Keratinocyte (primary cell): ENCODE measurements at regions not wholly inside any gene's neighbourhood (a gene's known extent, or its start where the extent isn't known, plus 50 kb on each side); places are given as distances from the start of the nearest gene placed in this dataset.

Experiments
- DNase-seq: peaks from one replicate; pipeline ENCODE4 v3.0.0-alpha.2; 2011; ENCODE audit warnings: low read depth, missing footprints, low spot score
- FAIRE-seq: peaks from 2 replicates; lab custom pipeline; 2011; peaks lifted over from hg19 to GRCh38; lab: Jason Lieb, UNC
- H2AFZ ChIP-seq: 2 replicates; pipeline ENCODE4 v1.6.0; 2012; ENCODE audit warnings: low read length, control low read depth, inconsistent platforms; ENCODE audit not compliant: control insufficient read depth
- H3K27ac ChIP-seq: 2 replicates; pipeline ENCODE4 v1.5.1; 2011; ENCODE audit warnings: low read length; ENCODE audit not compliant: control insufficient read depth, insufficient read depth
- H3K27me3 ChIP-seq: 3 replicates; pipeline ENCODE4 v1.6.0; 2011; ENCODE audit warnings: low read length; ENCODE audit not compliant: control insufficient read depth, insufficient read depth; ENCODE audit errors: extremely low read depth
- H3K36me3 ChIP-seq, 2 experiments: 2 replicates in 1 of 2; 3 replicates in 1 of 2; pipeline ENCODE4 v1.5.1; 2011; ENCODE audit warnings: low read length in 2 of 2, mild to moderate bottlenecking in 1 of 2; ENCODE audit not compliant: control insufficient read depth in 2 of 2, insufficient read depth in 2 of 2; ENCODE audit errors: extremely low read depth in 1 of 2
- H3K4me1 ChIP-seq: 3 replicates; pipeline ENCODE4 v1.5.1; 2011; ENCODE audit warnings: low read length; ENCODE audit not compliant: control insufficient read depth, insufficient read depth; ENCODE audit errors: extremely low read depth
- H3K4me2 ChIP-seq: 3 replicates; pipeline ENCODE4 v1.6.0; 2011; ENCODE audit warnings: low read depth, low read length; ENCODE audit not compliant: control insufficient read depth, insufficient read depth; ENCODE audit errors: extremely low read depth
- H3K4me3 ChIP-seq, 3 experiments: fragments of 200-600 bp in 1 of 3; sonication (generic) in 1 of 3; 2 replicates in 2 of 3; 3 replicates in 1 of 3; pipeline ENCODE4 v1.5.1; 2011 to 2016; ENCODE audit warnings: low read length in 3 of 3, mild to moderate bottlenecking in 3 of 3, control low read depth in 2 of 3, inconsistent platforms in 1 of 3, low read depth in 1 of 3, mixed read lengths in 1 of 3, mixed run types in 1 of 3, moderate library complexity in 1 of 3; ENCODE audit not compliant: control insufficient read depth in 2 of 3, insufficient read depth in 2 of 3; ENCODE audit errors: extremely low read depth in 1 of 3
- H3K79me2 ChIP-seq: 2 replicates; pipeline ENCODE4 v1.6.0; 2012; ENCODE audit warnings: low read length; ENCODE audit not compliant: control insufficient read depth, insufficient read depth
- H3K9ac ChIP-seq: 3 replicates; pipeline ENCODE4 v1.6.0; 2011; ENCODE audit warnings: low read length; ENCODE audit not compliant: control insufficient read depth, insufficient read depth; ENCODE audit errors: extremely low read depth
- H3K9me1 ChIP-seq: 3 replicates; pipeline ENCODE4 v1.6.0; 2011; ENCODE audit warnings: low read length; ENCODE audit not compliant: control insufficient read depth, insufficient read depth; ENCODE audit errors: extremely low read depth
- H3K9me3 ChIP-seq: 2 replicates; pipeline ENCODE4 v1.5.1; 2012; ENCODE audit warnings: low read depth, low read length; ENCODE audit not compliant: control insufficient read depth
- H4K20me1 ChIP-seq: 3 replicates; pipeline ENCODE4 v1.6.0; 2011; ENCODE audit warnings: low read length; ENCODE audit not compliant: control insufficient read depth, insufficient read depth; ENCODE audit errors: extremely low read depth
- EZH2 ChIP-seq: IDR thresholded peaks from one replicate; pipeline ENCODE4 v1.6.1; 2012; ENCODE audit warnings: inconsistent platforms, mild to moderate bottlenecking, low read length, moderate library complexity
- dilution Hi-C: fragments of 300-500 bp; cut with MboI; formaldehyde crosslinking; loops from one replicate; pipeline ENCODE4 v1.7.0; 2020; ENCODE audit warnings: low sequenced_read_pairs; ENCODE audit not compliant: extremely low pct_ligation_motif_present
- TF ChIP-seq, protein P1 (sequence below), 3 experiments: IDR thresholded peaks in 1 of 3; conservative IDR thresholded peaks in 1 of 3; optimal IDR thresholded peaks in 1 of 3; 2 replicates in 2 of 3; 3 replicates in 1 of 3; pipeline versions ENCODE3 to v1.5.1; 2011; ENCODE audit warnings: low read length in 3 of 3, mild to moderate bottlenecking in 3 of 3, moderate library complexity in 2 of 3, control low read depth in 1 of 3, inconsistent platforms in 1 of 3; ENCODE audit not compliant: insufficient read depth in 2 of 3; ENCODE audit errors: extremely low read depth in 1 of 3

DNA sequence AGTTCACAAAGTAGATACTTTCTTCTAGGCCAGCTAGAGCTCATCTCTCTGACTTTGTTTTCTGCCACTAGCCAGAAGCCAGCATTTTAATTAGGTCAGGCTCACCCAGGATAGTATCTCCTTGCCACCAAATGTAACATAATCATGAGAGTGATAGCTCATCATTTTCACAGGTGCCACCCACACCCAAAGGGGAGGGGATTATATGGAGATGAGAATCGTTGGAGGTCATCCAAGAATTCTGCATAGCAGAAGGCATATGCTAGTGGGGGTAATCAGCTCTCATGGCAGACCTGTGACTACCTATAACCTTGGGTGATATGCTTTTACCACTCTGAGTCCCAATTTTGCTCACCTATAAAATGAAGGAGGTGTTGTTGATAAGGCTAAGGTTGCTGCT, 523.0 kb downstream of the METTL15 start:
- no peak overlapping the region for H2AFZ ChIP-seq
- no peaks in the 10 kb centered on the region for H3K9me3 ChIP-seq
- H3K4me3 ChIP-seq: no peak overlapping the region
- TF ChIP-seq EZH2: no peak
- TF ChIP-seq, protein P1, sequence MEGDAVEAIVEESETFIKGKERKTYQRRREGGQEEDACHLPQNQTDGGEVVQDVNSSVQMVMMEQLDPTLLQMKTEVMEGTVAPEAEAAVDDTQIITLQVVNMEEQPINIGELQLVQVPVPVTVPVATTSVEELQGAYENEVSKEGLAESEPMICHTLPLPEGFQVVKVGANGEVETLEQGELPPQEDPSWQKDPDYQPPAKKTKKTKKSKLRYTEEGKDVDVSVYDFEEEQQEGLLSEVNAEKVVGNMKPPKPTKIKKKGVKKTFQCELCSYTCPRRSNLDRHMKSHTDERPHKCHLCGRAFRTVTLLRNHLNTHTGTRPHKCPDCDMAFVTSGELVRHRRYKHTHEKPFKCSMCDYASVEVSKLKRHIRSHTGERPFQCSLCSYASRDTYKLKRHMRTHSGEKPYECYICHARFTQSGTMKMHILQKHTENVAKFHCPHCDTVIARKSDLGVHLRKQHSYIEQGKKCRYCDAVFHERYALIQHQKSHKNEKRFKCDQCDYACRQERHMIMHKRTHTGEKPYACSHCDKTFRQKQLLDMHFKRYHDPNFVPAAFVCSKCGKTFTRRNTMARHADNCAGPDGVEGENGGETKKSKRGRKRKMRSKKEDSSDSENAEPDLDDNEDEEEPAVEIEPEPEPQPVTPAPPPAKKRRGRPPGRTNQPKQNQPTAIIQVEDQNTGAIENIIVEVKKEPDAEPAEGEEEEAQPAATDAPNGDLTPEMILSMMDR (optimal IDR thresholded peaks at IDR 0.05 in 1 of 3, IDR thresholded peaks at IDR 0.05 in 1 of 3, conservative IDR thresholded peaks at IDR 0.05 in 1 of 3; ENCODE audit: extremely low read depth in 1 of 3, insufficient read depth in 2 of 3, low read length in 3 of 3): no peak
- DNase-seq (no peak), FAIRE-seq (no peak)
- H3K9me1 ChIP-seq: no peaks in the 10 kb centered on the region
- no peak overlapping the region for H3K27ac ChIP-seq
- no peaks in the 10 kb centered on the region for H3K79me2 ChIP-seq
- H3K36me3 ChIP-seq: no peaks in the 10 kb centered on the region
- H3K27me3 ChIP-seq: no peaks in the 10 kb centered on the region
- H4K20me1 ChIP-seq: no peaks in the 10 kb centered on the region
- H3K9ac ChIP-seq: no peak overlapping the region
- dilution Hi-C loops: no loop called here
- H3K4me2 ChIP-seq: no peak overlapping the region
- peaks cover 5% of the 10 kb centered on the region for H3K4me1 ChIP-seq

- Histone ChIP-seq H3K4me3 (no peak overlapping the region), H3K9me3 (no peaks in the 10 kb centered on the region), H3K79me2 (no peaks in the 10 kb centered on the region), H3K4me1 (peaks cover 5% of the 10 kb centered on the region), H3K9ac (no peak overlapping the region), H3K36me3 (no peaks in the 10 kb centered on the region), H3K4me2 (no peak overlapping the region), H2AFZ (no peak overlapping the region), H3K27ac (no peak overlapping the region), H4K20me1 (no peaks in the 10 kb centered on the region), H3K9me1 (no peaks in the 10 kb centered on the region), H3K27me3 (no peaks in the 10 kb centered on the region)
- dilution Hi-C loops: no loop called here
- TF ChIP-seq, protein P1 (optimal IDR thresholded peaks at IDR 0.05 in 1 of 3, IDR thresholded peaks at IDR 0.05 in 1 of 3, conservative IDR thresholded peaks at IDR 0.05 in 1 of 3; ENCODE audit: extremely low read depth in 1 of 3, insufficient read depth in 2 of 3, low read length in 3 of 3): no peak
- TF ChIP-seq EZH2: no peak
- DNase-seq: no peak
- FAIRE-seq: no peak
Measured at GRCh38 chr11:28629235-28629634, 521.0 kb downstream of the METTL15 start.
